Activated CD4-positive, alpha-beta T cell treated with anti-CD3 and anti-CD28 coated beads for 4 hours (primary cell): ENCODE measurements at regions not wholly inside any gene's neighbourhood (a gene's known extent, or its start where the extent isn't known, plus 50 kb on each side); places are given as distances from the start of the nearest gene placed in this dataset.

ENCODE experiments used
- DNase-seq, 2 donors: peaks; one replicate each; pipeline ENCODE4 v3.0.0-alpha.2; 2020

DNA sequence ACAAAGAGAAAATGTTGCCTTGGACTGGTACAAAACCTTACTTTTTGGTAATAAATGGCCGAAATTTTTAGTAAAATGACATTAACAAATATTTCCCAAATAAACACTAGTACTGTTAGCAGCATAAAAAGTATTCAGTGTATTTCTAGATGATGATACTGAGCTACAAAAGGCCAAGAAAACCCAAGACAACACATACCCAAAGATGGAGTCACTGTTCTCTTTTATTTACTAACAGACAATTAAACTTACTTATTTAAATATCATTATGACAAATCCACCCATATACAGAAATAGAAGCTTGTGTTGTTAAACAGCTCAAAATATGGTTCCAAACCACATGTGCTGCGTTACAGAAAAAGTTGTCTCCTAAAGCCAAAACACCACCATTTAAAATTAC lies 239.9 kb downstream of the ZEB2 start:
- no peak for DNase-seq

GRCh38 chr2:144279165-144279564 lies 240.8 kb downstream of the ZEB2 start:
- no peak for DNase-seq

- no peak for DNase-seq
Measured at GRCh38 chr2:144277622-144278354, 242.1 kb downstream of the ZEB2 start.

DNA sequence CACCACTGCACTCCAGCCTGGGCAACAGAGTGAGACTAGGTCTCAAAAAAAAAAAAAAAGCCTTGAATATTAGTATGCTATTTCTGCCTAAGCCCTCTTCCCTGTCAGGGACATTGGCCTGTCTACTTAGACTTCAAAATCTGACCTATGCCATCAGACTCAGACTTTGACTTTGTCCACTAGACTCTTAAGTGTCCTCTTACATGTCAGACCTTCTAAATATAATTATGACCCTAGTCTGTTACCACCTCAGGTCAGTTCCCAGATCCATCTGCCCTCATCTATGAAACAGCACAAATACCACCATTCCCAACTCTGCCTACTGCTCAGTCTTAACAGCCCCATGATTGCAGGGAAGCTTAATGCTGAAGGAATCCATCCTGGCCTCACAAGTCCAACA lies 244.6 kb downstream of the ZEB2 start:
- no peak for DNase-seq

- DNase-seq, result no peak
Measured at GRCh38 chr2:144274131-144274530, 245.8 kb downstream of the ZEB2 start.

GRCh38 chr2:144270951-144271350 lies 249.0 kb downstream of the ZEB2 start:
- DNase-seq, result no peak

DNA sequence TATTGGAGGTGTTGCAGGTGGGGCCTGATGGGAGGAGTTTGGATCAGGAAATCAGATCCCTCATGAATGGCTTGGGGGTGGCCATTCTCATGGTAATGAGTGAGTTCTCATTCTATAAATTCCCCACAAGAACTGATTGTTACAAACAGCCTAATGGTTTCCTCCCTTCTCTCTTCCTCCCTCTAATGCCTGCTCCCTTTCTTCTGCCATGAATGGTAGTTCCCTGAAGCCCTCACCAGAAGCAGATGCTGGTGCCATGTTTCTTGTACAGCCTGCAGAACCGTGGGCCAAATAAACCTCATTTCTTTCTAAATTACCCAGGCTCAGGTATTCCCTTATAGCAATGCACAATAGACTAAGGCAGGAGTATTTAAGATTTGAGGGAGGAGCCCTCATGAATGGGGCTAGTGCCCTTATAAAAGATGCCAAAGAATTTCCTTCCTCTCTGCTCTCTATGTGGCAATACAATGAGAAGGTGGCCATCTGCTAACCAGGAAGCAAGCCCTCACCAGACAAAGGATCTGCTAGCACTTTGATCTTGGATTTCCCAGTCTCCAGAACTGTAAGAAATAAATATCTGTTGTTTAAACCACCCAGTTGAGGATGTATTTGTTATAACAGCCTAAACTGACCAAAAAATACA lies 251.8 kb downstream of the ZEB2 start:
- DNase-seq, result no peak

GRCh38 chr2:144267239-144267638 lies 252.7 kb downstream of the ZEB2 start:
- no peak for DNase-seq

- no peak for DNase-seq
Measured at GRCh38 chr2:144265654-144266053, 254.3 kb downstream of the ZEB2 start.

GRCh38 chr2:144261966-144262365 lies 258.0 kb downstream of the ZEB2 start:
- no peak for DNase-seq

GRCh38 chr2:144261336-144261735 lies 258.6 kb downstream of the ZEB2 start:
- DNase-seq, result no peak

DNA sequence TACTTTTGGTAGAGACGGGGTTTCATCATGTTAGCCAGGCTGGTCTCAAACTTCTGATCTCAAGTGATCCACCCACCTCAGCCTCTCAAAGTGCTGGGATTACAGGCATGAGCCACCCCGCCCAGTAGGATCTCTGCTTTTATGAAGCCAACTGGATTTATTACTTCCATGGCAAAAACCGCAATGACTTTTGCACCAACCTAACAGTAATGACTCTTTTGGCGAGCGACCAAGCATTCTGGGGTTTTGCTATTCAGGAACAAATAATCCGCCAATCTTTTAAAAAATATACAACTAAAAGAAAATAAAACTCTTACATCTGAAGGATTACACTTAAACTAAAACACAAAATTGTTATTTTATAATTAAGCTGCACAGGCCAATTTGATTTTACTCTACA lies 260.6 kb downstream of the ZEB2 start:
- no peak for DNase-seq

- no peak for DNase-seq
Measured at GRCh38 chr2:144258154-144258553, 261.8 kb downstream of the ZEB2 start.

DNA sequence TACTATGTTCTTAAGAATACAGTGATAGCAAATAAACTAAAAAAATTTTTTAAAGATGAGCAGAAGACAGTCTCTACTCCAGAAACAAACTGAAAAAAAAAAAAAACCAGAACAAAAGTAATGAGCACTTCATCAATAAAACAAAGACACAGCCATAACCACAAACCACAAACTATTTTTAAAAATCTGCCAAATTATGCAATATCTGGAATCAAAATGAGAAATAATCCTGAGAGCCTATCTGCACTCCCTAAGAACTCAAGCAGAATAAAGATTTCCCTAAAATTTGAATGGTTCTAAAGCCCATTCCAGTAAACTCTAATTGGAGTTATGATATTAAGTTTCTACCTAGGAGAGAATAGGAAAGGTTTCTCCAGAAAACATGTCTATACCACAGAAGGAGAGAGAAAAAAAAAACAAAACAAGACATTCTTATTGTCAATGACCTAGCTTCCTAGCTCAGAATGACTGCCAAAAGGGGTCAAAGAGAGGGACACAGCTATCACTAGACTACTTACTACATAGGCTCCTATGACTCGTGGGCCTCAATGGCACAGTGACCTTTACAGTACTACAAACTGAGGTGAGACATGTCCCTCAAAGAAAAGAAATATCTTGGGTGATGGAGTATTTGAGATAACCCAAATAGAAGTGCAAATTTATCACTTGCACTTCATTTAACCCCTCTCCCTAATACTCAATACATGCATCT lies 262.8 kb downstream of the ZEB2 start:
- no peak for DNase-seq

GRCh38 chr2:144254342-144255235 lies 265.3 kb downstream of the ZEB2 start:
- DNase-seq, result no peak

DNA sequence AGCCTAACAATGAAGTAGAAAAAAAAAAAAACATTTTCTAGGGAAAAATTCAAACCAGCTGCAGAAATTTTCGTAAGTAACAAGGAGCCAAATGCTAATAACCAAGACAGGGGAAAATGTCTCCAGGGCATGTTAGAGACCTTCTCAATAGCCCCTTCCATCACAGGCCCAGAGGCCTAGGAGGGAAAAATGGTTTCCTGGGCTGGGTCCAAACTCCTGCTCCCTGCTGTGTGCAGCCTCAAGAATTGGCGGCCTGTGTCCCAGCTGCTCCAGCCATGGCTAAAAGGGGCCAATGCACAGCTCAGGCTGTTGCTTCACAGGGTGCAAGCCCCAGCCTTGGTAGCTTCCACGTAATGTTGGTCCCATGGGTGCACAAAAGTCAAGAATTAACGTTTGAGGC lies 266.2 kb downstream of the ZEB2 start:
- DNase-seq, result no peak

GRCh38 chr2:144252694-144253093 lies 267.2 kb downstream of the ZEB2 start:
- DNase-seq, result no peak

GRCh38 chr2:144249035-144249637 lies 270.8 kb downstream of the ZEB2 start:
- DNase-seq, result no peak

DNA sequence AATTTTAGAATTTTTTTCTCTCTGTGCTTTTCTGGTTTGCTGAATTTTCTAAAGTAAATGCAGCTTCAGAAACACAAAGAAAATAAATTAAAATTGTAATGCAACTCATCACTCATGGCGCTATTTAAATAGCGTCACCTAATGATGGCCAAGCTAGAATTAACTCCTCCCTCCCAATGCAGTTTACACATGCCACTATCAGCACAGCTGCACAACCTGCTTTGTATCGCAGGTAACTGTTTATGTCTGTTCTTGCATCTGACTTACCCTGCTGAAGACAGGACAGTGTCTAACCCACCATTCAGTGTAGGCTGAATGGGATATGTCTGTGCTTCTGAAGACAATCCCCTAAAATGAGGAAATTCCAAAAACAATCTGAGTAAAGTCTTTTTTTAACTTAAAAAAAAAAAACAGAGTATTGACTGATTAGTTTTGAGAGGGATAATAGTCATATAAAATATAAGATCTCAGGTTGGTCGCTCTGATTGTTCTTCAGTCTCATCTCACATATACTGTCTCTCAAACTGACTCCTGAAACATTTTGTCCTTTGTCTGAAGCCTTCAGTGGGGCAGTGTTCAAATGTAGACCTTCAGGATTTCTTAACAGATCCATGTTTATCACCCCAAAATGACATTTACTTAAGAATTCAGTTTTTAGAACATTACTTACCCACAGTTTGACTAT lies 271.4 kb downstream of the ZEB2 start:
- no peak for DNase-seq

DNA sequence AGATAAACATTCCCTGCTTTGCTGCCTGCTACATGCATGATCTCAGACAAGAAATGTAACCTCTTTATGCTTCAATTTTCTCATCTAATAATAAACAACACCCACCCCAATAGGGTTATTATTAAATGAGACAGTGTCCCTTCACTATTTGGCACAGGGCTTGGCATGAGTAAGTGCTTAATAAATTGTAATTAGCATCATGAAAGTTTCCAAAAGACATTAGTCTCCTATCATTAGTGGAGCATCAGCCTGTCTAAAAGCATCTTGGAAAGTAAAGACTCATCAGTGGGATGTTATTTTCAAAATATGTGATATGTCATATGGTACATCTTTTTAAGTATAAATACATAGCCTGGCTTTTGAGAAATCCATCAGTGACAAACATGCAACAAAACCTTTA lies 275.0 kb downstream of the ZEB2 start:
- DNase-seq, result no peak

GRCh38 chr2:144242311-144242710 lies 277.6 kb downstream of the ZEB2 start:
- no peak for DNase-seq

GRCh38 chr2:144241801-144242200 lies 278.1 kb downstream of the ZEB2 start:
- no peak for DNase-seq
